NCI-H2107 treated with DMSO at 0.1 percent for 48 hours (cell line): ENCODE measurements at regions not wholly inside any gene's neighbourhood (a gene's known extent, or its start where the extent isn't known, plus 50 kb on each side); places are given as distances from the start of the nearest gene placed in this dataset.

Experiments
- DNase-seq: peaks from one replicate; lab custom pipeline; 2025; ENCODE audit not compliant: unreplicated experiment; lab: John Stamatoyannopoulos, UW

- no peak for DNase-seq
Observed at GRCh38 chr3:18127174-18127858, 297.8 kb downstream of the SATB1 start.

GRCh38 chr3:18126772-18127171, 298.4 kb downstream of the SATB1 start:
- no peak for DNase-seq

- DNase-seq, result peak; percentile 66
Observed at GRCh38 chr3:18124501-18124900, 300.6 kb downstream of the SATB1 start.

- no peak for DNase-seq
Observed at GRCh38 chr3:18122264-18122663, 302.9 kb downstream of the SATB1 start.

- DNase-seq, result no peak
Observed at GRCh38 chr3:18121020-18121419, 304.1 kb downstream of the SATB1 start.

GRCh38 chr3:18119866-18120265, 305.3 kb downstream of the SATB1 start:
- DNase-seq, result no peak

GRCh38 chr3:18114894-18115293, 310.2 kb downstream of the SATB1 start:
- DNase-seq, result no peak

GRCh38 chr3:18113417-18113816, 311.7 kb downstream of the SATB1 start:
- no peak for DNase-seq

- no peak for DNase-seq
Observed at GRCh38 chr3:18112674-18113375, 312.3 kb downstream of the SATB1 start.

GRCh38 chr3:18111796-18112232, 313.3 kb downstream of the SATB1 start:
- DNase-seq, result peak; percentile 40

GRCh38 chr3:18103591-18103990, 321.5 kb downstream of the SATB1 start:
- DNase-seq, result no peak

- no peak for DNase-seq
Observed at GRCh38 chr3:18100121-18100520, 325.0 kb downstream of the SATB1 start.

- no peak for DNase-seq
Observed at GRCh38 chr3:18099611-18100010, 325.5 kb downstream of the SATB1 start.

GRCh38 chr3:18098960-18099587, 326.1 kb downstream of the SATB1 start:
- DNase-seq, result no peak

- DNase-seq, result no peak
Observed at GRCh38 chr3:18097989-18098388, 327.1 kb downstream of the SATB1 start.

- DNase-seq, result no peak
Observed at GRCh38 chr3:18097473-18097872, 327.7 kb downstream of the SATB1 start.

GRCh38 chr3:18092726-18093125, 332.4 kb downstream of the SATB1 start:
- no peak for DNase-seq

GRCh38 chr3:18090377-18090776, 334.8 kb downstream of the SATB1 start:
- no peak for DNase-seq

GRCh38 chr3:18087988-18088387, 337.2 kb downstream of the SATB1 start:
- DNase-seq, result no peak

- DNase-seq, result no peak
Observed at GRCh38 chr3:18086760-18087159, 338.4 kb downstream of the SATB1 start.

GRCh38 chr3:18086078-18086477, 339.1 kb downstream of the SATB1 start:
- no peak for DNase-seq

- DNase-seq, result no peak
Observed at GRCh38 chr3:18085429-18085828, 339.7 kb downstream of the SATB1 start.
